ENCODE measurements at regions not wholly inside any gene's neighbourhood (a gene's known extent, or its start where the extent isn't known, plus 50 kb on each side); places are given as distances from the start of the nearest gene placed in this dataset.

GRCh38 chr12:42996869-42997431 lies 407.4 kb upstream of the PRICKLE1 start:
- CTCF ChIA-PET, result no interaction called here
- Mint-ChIP-seq H3K9me3 (no peaks in the 10 kb centered on the region), H3K27me3 (no peaks in the 10 kb centered on the region), H3K4me1 (ENCODE audit: low read depth) (no peaks in the 10 kb centered on the region), H3K36me3 (no peaks in the 10 kb centered on the region), H3K27ac (no peak overlapping the region), H3K4me3 (no peak overlapping the region)
- intact Hi-C loops (cut with micrococcal nuclease), result no loop called here
- DNase-seq, result no peak
- POLR2A ChIA-PET, result no interaction called here

- POLR2A ChIA-PET, result no interaction called here
- intact Hi-C loops (cut with micrococcal nuclease), result no loop called here
These were observed 403.3 kb upstream of the PRICKLE1 start for GRCh38 chr12:42992826-42993225.

GRCh38 chr12:42990387-42990786 lies 400.8 kb upstream of the PRICKLE1 start:
- ChIA-PET POLR2A (no interaction called here), CTCF (no interaction called here)
- Mint-ChIP-seq H3K27ac (no peak overlapping the region), H3K36me3 (no peaks in the 10 kb centered on the region), H3K4me1 (ENCODE audit: low read depth) (no peaks in the 10 kb centered on the region), H3K4me3 (no peak overlapping the region), H3K9me3 (no peaks in the 10 kb centered on the region), H3K27me3 (no peaks in the 10 kb centered on the region)
- intact Hi-C loops (cut with micrococcal nuclease), result no loop called here
- no peak for DNase-seq

More at GRCh38 chr12:42992826-42993225, 403.3 kb upstream of the PRICKLE1 start:
- CTCF ChIA-PET, result no interaction called here
- H3K4me3 Mint-ChIP-seq, result no peak overlapping the region
- no peaks in the 10 kb centered on the region for H3K36me3 Mint-ChIP-seq
- no peak overlapping the region for H3K27ac Mint-ChIP-seq
- H3K4me1 Mint-ChIP-seq (ENCODE audit: low read depth), result no peaks in the 10 kb centered on the region
- no peak for DNase-seq
- H3K27me3 Mint-ChIP-seq, result no peaks in the 10 kb centered on the region
- H3K9me3 Mint-ChIP-seq, result no peaks in the 10 kb centered on the region

GRCh38 chr12:42987216-42987650 lies 397.7 kb upstream of the PRICKLE1 start:
- no peak for DNase-seq
- POLR2A ChIA-PET, result no interaction called here
- CTCF ChIA-PET, result no interaction called here
- Mint-ChIP-seq H3K27me3 (no peaks in the 10 kb centered on the region), H3K4me1 (ENCODE audit: low read depth) (no peaks in the 10 kb centered on the region), H3K9me3 (no peaks in the 10 kb centered on the region), H3K27ac (no peak overlapping the region), H3K36me3 (no peaks in the 10 kb centered on the region), H3K4me3 (no peak overlapping the region)
- intact Hi-C loops (cut with micrococcal nuclease), result no loop called here

- H3K4me3 Mint-ChIP-seq, result no peak overlapping the region
- no peaks in the 10 kb centered on the region for H3K9me3 Mint-ChIP-seq
- H3K4me1 Mint-ChIP-seq (ENCODE audit: low read depth), result no peaks in the 10 kb centered on the region
- H3K27ac Mint-ChIP-seq, result no peak overlapping the region
- intact Hi-C loops (cut with micrococcal nuclease), result no loop called here
- DNase-seq, result no peak
- ChIA-PET CTCF (interaction anchor here (0.7 kb wide), 1 partner anchor 66 kb away, joined by 3 read pairs; no protein-coding TSS in a partner anchor), POLR2A (no interaction called here)
- H3K27me3 Mint-ChIP-seq, result no peaks in the 10 kb centered on the region
- H3K36me3 Mint-ChIP-seq, result no peaks in the 10 kb centered on the region
These were observed 396.0 kb upstream of the PRICKLE1 start for GRCh38 chr12:42985506-42985905.

GRCh38 chr12:42982828-42983227 lies 393.3 kb upstream of the PRICKLE1 start:
- DNase-seq, result no peak
- intact Hi-C loops (cut with micrococcal nuclease), result no loop called here
- POLR2A ChIA-PET, result no interaction called here
- no peaks in the 10 kb centered on the region for H3K9me3 Mint-ChIP-seq
- no peaks in the 10 kb centered on the region for H3K36me3 Mint-ChIP-seq
- no peaks in the 10 kb centered on the region for H3K4me1 Mint-ChIP-seq (ENCODE audit: low read depth)
- no peaks in the 10 kb centered on the region for H3K27me3 Mint-ChIP-seq
- no peak overlapping the region for H3K4me3 Mint-ChIP-seq
- H3K27ac Mint-ChIP-seq, result no peak overlapping the region
- CTCF ChIA-PET, result no interaction called here

GRCh38 chr12:42981379-42981778 lies 391.8 kb upstream of the PRICKLE1 start:
- intact Hi-C loops (cut with micrococcal nuclease), result no loop called here
- Mint-ChIP-seq H3K36me3 (no peaks in the 10 kb centered on the region), H3K4me1 (ENCODE audit: low read depth) (no peaks in the 10 kb centered on the region), H3K9me3 (no peaks in the 10 kb centered on the region), H3K27me3 (no peaks in the 10 kb centered on the region), H3K4me3 (no peak overlapping the region), H3K27ac (no peak overlapping the region)
- POLR2A ChIA-PET, result no interaction called here
- CTCF ChIA-PET, result no interaction called here
- no peak for DNase-seq

GRCh38 chr12:42980441-42980840 lies 390.9 kb upstream of the PRICKLE1 start:
- Mint-ChIP-seq H3K36me3 (no peaks in the 10 kb centered on the region), H3K9me3 (no peaks in the 10 kb centered on the region), H3K4me1 (ENCODE audit: low read depth) (no peaks in the 10 kb centered on the region), H3K27ac (no peak overlapping the region), H3K27me3 (no peaks in the 10 kb centered on the region), H3K4me3 (no peak overlapping the region)
- intact Hi-C loops (cut with micrococcal nuclease), result no loop called here
- DNase-seq, result no peak
- ChIA-PET POLR2A (no interaction called here), CTCF (no interaction called here)

GRCh38 chr12:42979746-42980145 lies 390.2 kb upstream of the PRICKLE1 start:
- Mint-ChIP-seq H3K36me3 (no peaks in the 10 kb centered on the region), H3K27me3 (no peaks in the 10 kb centered on the region), H3K9me3 (peaks cover 3% of the 10 kb centered on the region), H3K27ac (no peak overlapping the region), H3K4me3 (no peak overlapping the region), H3K4me1 (ENCODE audit: low read depth) (no peaks in the 10 kb centered on the region)
- ChIA-PET CTCF (no interaction called here), POLR2A (no interaction called here)
- no peak for DNase-seq
- intact Hi-C loops (cut with micrococcal nuclease), result no loop called here

- ChIA-PET CTCF (no interaction called here), POLR2A (no interaction called here)
- Mint-ChIP-seq H3K36me3 (no peaks in the 10 kb centered on the region), H3K4me3 (no peak overlapping the region), H3K9me3 (peaks cover 3% of the 10 kb centered on the region), H3K4me1 (ENCODE audit: low read depth) (no peaks in the 10 kb centered on the region), H3K27ac (no peak overlapping the region), H3K27me3 (no peaks in the 10 kb centered on the region)
- intact Hi-C loops (cut with micrococcal nuclease), result no loop called here
- DNase-seq, result no peak
These were observed 389.2 kb upstream of the PRICKLE1 start for GRCh38 chr12:42978708-42979107.

- ChIA-PET POLR2A (no interaction called here), CTCF (no interaction called here)
- no peaks in the 10 kb centered on the region for H3K4me1 Mint-ChIP-seq (ENCODE audit: low read depth)
- intact Hi-C loops (cut with micrococcal nuclease), result no loop called here
- no peak overlapping the region for H3K4me3 Mint-ChIP-seq
- H3K27me3 Mint-ChIP-seq, result no peaks in the 10 kb centered on the region
- H3K9me3 Mint-ChIP-seq, result peaks cover 3% of the 10 kb centered on the region
- no peak for DNase-seq
- H3K36me3 Mint-ChIP-seq, result no peaks in the 10 kb centered on the region
- no peak overlapping the region for H3K27ac Mint-ChIP-seq
These were observed 388.1 kb upstream of the PRICKLE1 start for GRCh38 chr12:42977451-42978230.

GRCh38 chr12:42976620-42977019 lies 387.1 kb upstream of the PRICKLE1 start:
- no peaks in the 10 kb centered on the region for H3K4me1 Mint-ChIP-seq (ENCODE audit: low read depth)
- ChIA-PET POLR2A (no interaction called here), CTCF (no interaction called here)
- DNase-seq, result no peak
- no peaks in the 10 kb centered on the region for H3K27me3 Mint-ChIP-seq
- no peaks in the 10 kb centered on the region for H3K36me3 Mint-ChIP-seq
- peaks cover 5% of the 10 kb centered on the region for H3K9me3 Mint-ChIP-seq
- no peak overlapping the region for H3K4me3 Mint-ChIP-seq
- no peak overlapping the region for H3K27ac Mint-ChIP-seq
- intact Hi-C loops (cut with micrococcal nuclease), result no loop called here

GRCh38 chr12:42976122-42976521 lies 386.6 kb upstream of the PRICKLE1 start:
- intact Hi-C loops (cut with micrococcal nuclease), result no loop called here
- CTCF ChIA-PET, result no interaction called here
- DNase-seq, result no peak
- no peaks in the 10 kb centered on the region for H3K4me1 Mint-ChIP-seq (ENCODE audit: low read depth)
- no peaks in the 10 kb centered on the region for H3K27me3 Mint-ChIP-seq
- no peak overlapping the region for H3K27ac Mint-ChIP-seq
- peaks cover 6% of the 10 kb centered on the region for H3K9me3 Mint-ChIP-seq
- no peaks in the 10 kb centered on the region for H3K36me3 Mint-ChIP-seq
- POLR2A ChIA-PET, result no interaction called here
- H3K4me3 Mint-ChIP-seq, result no peak overlapping the region
